MM.1S (cell line): ENCODE measurements at regions not wholly inside any gene's neighbourhood (a gene's known extent, or its start where the extent isn't known, plus 50 kb on each side); places are given as distances from the start of the nearest gene placed in this dataset.

Experiments used
- DNase-seq: peaks from one replicate; pipeline ENCODE4 v3.0.0-alpha.2; 2015
- H2AFZ ChIP-seq: fragments of 300-600 bp; sonication (generic); 2 replicates; pipeline ENCODE4 v1.6.0; 2016; ENCODE audit warnings: antibody characterized with exemption, low read length
- H3F3A ChIP-seq: fragments of 300-600 bp; sonication (generic); 2 replicates; pipeline ENCODE4 v1.6.1; 2016; ENCODE audit warnings: mild to moderate bottlenecking, antibody characterized with exemption, low read length, moderate library complexity, mixed read lengths; ENCODE audit not compliant: insufficient read depth
- H3K27ac ChIP-seq: fragments of 300-600 bp; sonication (generic); 2 replicates; pipeline ENCODE4 v1.5.1; 2016; ENCODE audit warnings: mild to moderate bottlenecking, low read length
- H3K27me3 ChIP-seq: fragments of 300-600 bp; sonication (generic); replicated peaks from 2 replicates; pipeline ENCODE4 v1.6.0; 2016; ENCODE audit warnings: low read length; ENCODE audit not compliant: insufficient read depth
- H3K36me3 ChIP-seq: fragments of 300-600 bp; sonication (generic); replicated peaks from 2 replicates; pipeline ENCODE4 v1.6.1; 2016; ENCODE audit warnings: mild to moderate bottlenecking, low read length, mixed read lengths; ENCODE audit not compliant: insufficient read depth
- H3K4me1 ChIP-seq: fragments of 300-600 bp; sonication (generic); 2 replicates; pipeline ENCODE4 v1.6.1; 2016; ENCODE audit warnings: low read length, mixed read lengths
- H3K4me2 ChIP-seq: fragments of 300-600 bp; sonication (generic); 2 replicates; pipeline ENCODE4 v1.6.0; 2016; ENCODE audit warnings: low read depth, low read length
- H3K4me3 ChIP-seq: fragments of 300-600 bp; sonication (generic); 2 replicates; pipeline ENCODE4 v1.5.1; 2016; ENCODE audit warnings: low read length, mixed read lengths
- H3K79me2 ChIP-seq: fragments of 300-600 bp; sonication (generic); 2 replicates; pipeline ENCODE4 v1.6.1; 2016; ENCODE audit warnings: mixed run types, low read length, mixed read lengths
- H3K9ac ChIP-seq: fragments of 300-600 bp; sonication (generic); 2 replicates; pipeline ENCODE4 v1.6.1; 2016; ENCODE audit warnings: low read length, mixed read lengths
- H3K9me2 ChIP-seq: fragments of 300-600 bp; sonication (generic); replicated peaks from 2 replicates; pipeline ENCODE4 v1.6.1; 2016; ENCODE audit warnings: mild to moderate bottlenecking, low read length, mixed read lengths; ENCODE audit not compliant: insufficient read depth
- H3K9me3 ChIP-seq: fragments of 300-600 bp; sonication (generic); replicated peaks from 2 replicates; pipeline ENCODE4 v1.6.1; 2016; ENCODE audit warnings: mild to moderate bottlenecking, low read length, mixed read lengths; ENCODE audit not compliant: insufficient read depth
- H4K20me1 ChIP-seq: fragments of 300-600 bp; sonication (generic); 2 replicates; pipeline ENCODE4 v1.6.1; 2016; ENCODE audit warnings: mild to moderate bottlenecking, low read length, moderate library complexity, mixed read lengths; ENCODE audit not compliant: insufficient read depth
- EZH2 ChIP-seq: fragments of 300-600 bp; sonication (generic); optimal IDR thresholded peaks from 2 replicates; pipeline ENCODE3; 2017; ENCODE audit warnings: low read depth, mild to moderate bottlenecking, antibody characterized with exemption, low read length, mixed read lengths
- EZH2phosphoT487 ChIP-seq: fragments of 300-600 bp; sonication (generic); IDR thresholded peaks from 2 replicates; pipeline ENCODE4 v1.6.1; 2018; ENCODE audit warnings: antibody characterized with exemption, low read length
- TF ChIP-seq, protein P1 (sequence below): fragments of 300-600 bp; sonication (generic); IDR thresholded peaks from 2 replicates; pipeline ENCODE4 v1.5.1; 2016; ENCODE audit warnings: antibody characterized with exemption, low read length, mixed read lengths

- no peaks in the 10 kb centered on the region for H3K36me3 ChIP-seq
- H3K9me3 ChIP-seq = no peaks in the 10 kb centered on the region
- no peak overlapping the region for H3K4me3 ChIP-seq
- H3F3A ChIP-seq = no peaks in the 10 kb centered on the region
- no peak overlapping the region for H3K9ac ChIP-seq
- H3K27ac ChIP-seq = no peak overlapping the region
- no peaks in the 10 kb centered on the region for H3K79me2 ChIP-seq
- H3K4me1 ChIP-seq = no peaks in the 10 kb centered on the region
- H2AFZ ChIP-seq = no peak overlapping the region
- no peaks in the 10 kb centered on the region for H4K20me1 ChIP-seq
- no peaks in the 10 kb centered on the region for H3K9me2 ChIP-seq
- no peaks in the 10 kb centered on the region for H3K27me3 ChIP-seq
- H3K4me2 ChIP-seq = no peak overlapping the region
- TF ChIP-seq EZH2phosphoT487 = no peak
- TF ChIP-seq, protein P1, sequence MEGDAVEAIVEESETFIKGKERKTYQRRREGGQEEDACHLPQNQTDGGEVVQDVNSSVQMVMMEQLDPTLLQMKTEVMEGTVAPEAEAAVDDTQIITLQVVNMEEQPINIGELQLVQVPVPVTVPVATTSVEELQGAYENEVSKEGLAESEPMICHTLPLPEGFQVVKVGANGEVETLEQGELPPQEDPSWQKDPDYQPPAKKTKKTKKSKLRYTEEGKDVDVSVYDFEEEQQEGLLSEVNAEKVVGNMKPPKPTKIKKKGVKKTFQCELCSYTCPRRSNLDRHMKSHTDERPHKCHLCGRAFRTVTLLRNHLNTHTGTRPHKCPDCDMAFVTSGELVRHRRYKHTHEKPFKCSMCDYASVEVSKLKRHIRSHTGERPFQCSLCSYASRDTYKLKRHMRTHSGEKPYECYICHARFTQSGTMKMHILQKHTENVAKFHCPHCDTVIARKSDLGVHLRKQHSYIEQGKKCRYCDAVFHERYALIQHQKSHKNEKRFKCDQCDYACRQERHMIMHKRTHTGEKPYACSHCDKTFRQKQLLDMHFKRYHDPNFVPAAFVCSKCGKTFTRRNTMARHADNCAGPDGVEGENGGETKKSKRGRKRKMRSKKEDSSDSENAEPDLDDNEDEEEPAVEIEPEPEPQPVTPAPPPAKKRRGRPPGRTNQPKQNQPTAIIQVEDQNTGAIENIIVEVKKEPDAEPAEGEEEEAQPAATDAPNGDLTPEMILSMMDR = no peak
- no peak for DNase-seq
These were observed 81.7 kb upstream of the KCNIP4 start for GRCh38 chr4:22030307-22030706.

DNA sequence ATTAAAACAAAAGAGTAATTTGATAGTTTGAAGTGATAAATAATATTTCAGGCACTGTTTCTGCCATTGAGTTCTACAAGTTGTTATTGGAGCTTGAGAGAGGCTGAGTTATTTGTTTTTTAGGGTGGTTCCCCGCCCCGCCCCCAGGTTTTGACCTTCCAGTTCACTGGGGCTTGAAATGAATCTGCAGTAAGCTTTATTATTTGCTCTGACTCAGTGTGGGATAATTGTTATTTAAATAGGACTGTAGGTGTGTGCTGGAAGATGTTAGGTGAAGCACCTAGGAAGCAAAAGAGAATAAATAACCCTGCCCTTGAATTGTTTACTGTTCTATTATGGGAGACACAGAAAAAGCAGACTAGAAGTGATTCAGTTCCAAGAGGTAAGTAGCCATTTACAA, 81.2 kb upstream of the KCNIP4 start:
- DNase-seq = no peak
- no peak for TF ChIP-seq EZH2phosphoT487
- TF ChIP-seq EZH2 = no peak
- TF ChIP-seq, protein P1 = no peak
- Histone ChIP-seq H3K9me2 (no peaks in the 10 kb centered on the region), H3K27me3 (no peaks in the 10 kb centered on the region), H3K9me3 (no peaks in the 10 kb centered on the region), H3K4me2 (no peak overlapping the region), H3K27ac (no peak overlapping the region), H3K4me1 (no peaks in the 10 kb centered on the region), H3K9ac (no peak overlapping the region), H4K20me1 (no peaks in the 10 kb centered on the region), H2AFZ (no peak overlapping the region), H3F3A (no peaks in the 10 kb centered on the region), H3K79me2 (no peaks in the 10 kb centered on the region), H3K4me3 (no peak overlapping the region), H3K36me3 (no peaks in the 10 kb centered on the region)

DNA sequence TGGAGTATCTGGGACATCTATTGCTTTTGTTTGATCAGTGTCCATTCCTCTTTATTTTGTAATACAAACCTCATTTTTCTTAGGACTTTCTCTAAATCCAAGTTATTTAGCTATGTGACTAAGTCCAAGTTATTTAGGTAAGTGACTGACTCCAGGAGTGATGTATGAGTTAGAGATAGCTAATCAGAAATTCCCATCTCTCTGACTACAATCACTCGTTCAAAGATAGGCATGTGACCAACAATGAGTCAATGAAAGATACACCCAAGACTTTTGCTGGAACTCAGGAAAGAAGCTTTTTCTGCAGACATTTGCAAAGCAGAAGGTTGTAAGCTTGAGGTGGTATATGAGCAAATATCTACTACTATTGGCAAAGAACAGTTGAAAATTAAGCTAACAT, 72.5 kb upstream of the KCNIP4 start:
- no peak overlapping the region for H3K27ac ChIP-seq
- H3K4me1 ChIP-seq = no peaks in the 10 kb centered on the region
- no peak overlapping the region for H3K9ac ChIP-seq
- H3K36me3 ChIP-seq = no peaks in the 10 kb centered on the region
- H3K9me2 ChIP-seq = no peaks in the 10 kb centered on the region
- H3K27me3 ChIP-seq = no peaks in the 10 kb centered on the region
- no peaks in the 10 kb centered on the region for H3K79me2 ChIP-seq
- no peaks in the 10 kb centered on the region for H3F3A ChIP-seq
- H2AFZ ChIP-seq = no peak overlapping the region
- no peaks in the 10 kb centered on the region for H4K20me1 ChIP-seq
- no peak overlapping the region for H3K4me3 ChIP-seq
- TF ChIP-seq EZH2 = no peak
- TF ChIP-seq, protein P1 = no peak
- TF ChIP-seq EZH2phosphoT487 = no peak
- H3K9me3 ChIP-seq = no peaks in the 10 kb centered on the region
- DNase-seq = no peak
- H3K4me2 ChIP-seq = no peak overlapping the region
